ENCODE measurements at regions not wholly inside any gene's neighbourhood (a gene's known extent, or its start where the extent isn't known, plus 50 kb on each side); places are given as distances from the start of the nearest gene placed in this dataset.

DNA sequence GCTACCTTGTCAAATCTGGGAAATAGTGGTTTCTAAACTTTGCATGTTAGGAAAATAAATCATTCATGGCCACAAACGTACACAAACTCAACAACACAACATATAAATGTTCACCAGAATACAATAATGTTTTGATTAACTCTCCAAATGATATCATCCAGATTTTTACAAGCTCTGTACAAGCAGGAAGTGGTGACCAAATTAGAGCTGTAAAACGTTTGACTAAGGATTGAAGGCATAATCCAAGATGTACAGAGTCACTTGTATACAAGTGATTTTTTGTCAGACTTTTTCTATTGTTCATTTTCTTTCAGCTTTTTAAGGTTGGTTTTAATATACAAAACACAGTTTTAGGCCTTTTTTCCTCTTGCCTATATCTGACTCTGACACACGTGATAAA is 748.4 kb upstream of the GRM7 start:
- no peaks in the 10 kb centered on the region for H3K36me3 Mint-ChIP-seq (ENCODE audit: low read depth)
- no peak overlapping the region for H3K27ac Mint-ChIP-seq (ENCODE audit: unreplicated experiment)
- peaks cover 3% of the 10 kb centered on the region for H3K9me3 Mint-ChIP-seq
- no peak for DNase-seq (ENCODE audit: low read depth, low spot score)
- TF ChIP-seq, protein P1, sequence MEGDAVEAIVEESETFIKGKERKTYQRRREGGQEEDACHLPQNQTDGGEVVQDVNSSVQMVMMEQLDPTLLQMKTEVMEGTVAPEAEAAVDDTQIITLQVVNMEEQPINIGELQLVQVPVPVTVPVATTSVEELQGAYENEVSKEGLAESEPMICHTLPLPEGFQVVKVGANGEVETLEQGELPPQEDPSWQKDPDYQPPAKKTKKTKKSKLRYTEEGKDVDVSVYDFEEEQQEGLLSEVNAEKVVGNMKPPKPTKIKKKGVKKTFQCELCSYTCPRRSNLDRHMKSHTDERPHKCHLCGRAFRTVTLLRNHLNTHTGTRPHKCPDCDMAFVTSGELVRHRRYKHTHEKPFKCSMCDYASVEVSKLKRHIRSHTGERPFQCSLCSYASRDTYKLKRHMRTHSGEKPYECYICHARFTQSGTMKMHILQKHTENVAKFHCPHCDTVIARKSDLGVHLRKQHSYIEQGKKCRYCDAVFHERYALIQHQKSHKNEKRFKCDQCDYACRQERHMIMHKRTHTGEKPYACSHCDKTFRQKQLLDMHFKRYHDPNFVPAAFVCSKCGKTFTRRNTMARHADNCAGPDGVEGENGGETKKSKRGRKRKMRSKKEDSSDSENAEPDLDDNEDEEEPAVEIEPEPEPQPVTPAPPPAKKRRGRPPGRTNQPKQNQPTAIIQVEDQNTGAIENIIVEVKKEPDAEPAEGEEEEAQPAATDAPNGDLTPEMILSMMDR (conservative IDR thresholded peaks at IDR 0.05) = no peak
- no peaks in the 10 kb centered on the region for H3K27me3 Mint-ChIP-seq (ENCODE audit: low read depth)
- no peaks in the 10 kb centered on the region for H3K4me1 Mint-ChIP-seq
- no peak overlapping the region for H3K4me3 Mint-ChIP-seq

DNA sequence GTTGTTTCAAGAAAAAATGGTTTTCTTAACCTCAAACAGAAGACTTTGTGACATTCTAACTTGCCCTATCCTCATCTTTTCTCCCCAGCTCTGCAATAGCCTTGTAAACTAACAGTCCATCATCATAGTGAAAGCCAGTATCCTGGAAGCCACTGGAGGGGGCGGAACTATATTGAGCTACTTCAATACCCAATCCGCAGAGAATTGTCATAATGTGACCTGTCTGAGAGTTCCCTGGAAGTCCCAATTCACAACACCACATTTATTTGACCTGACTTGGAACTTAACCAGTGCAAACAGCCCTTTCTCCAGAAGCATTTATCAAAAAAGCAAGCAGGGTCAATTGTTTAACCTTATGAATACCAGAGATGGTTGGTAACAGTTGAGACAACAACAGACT is 747.6 kb upstream of the GRM7 start:
- Mint-ChIP-seq H3K9me3 (peaks cover 3% of the 10 kb centered on the region), H3K27me3 (ENCODE audit: low read depth) (no peaks in the 10 kb centered on the region), H3K36me3 (ENCODE audit: low read depth) (no peaks in the 10 kb centered on the region), H3K27ac (ENCODE audit: unreplicated experiment) (no peak overlapping the region), H3K4me1 (no peaks in the 10 kb centered on the region), H3K4me3 (no peak overlapping the region)
- no peak for DNase-seq (ENCODE audit: low read depth, low spot score)
- TF ChIP-seq, protein P1 (conservative IDR thresholded peaks at IDR 0.05) = no peak

DNA sequence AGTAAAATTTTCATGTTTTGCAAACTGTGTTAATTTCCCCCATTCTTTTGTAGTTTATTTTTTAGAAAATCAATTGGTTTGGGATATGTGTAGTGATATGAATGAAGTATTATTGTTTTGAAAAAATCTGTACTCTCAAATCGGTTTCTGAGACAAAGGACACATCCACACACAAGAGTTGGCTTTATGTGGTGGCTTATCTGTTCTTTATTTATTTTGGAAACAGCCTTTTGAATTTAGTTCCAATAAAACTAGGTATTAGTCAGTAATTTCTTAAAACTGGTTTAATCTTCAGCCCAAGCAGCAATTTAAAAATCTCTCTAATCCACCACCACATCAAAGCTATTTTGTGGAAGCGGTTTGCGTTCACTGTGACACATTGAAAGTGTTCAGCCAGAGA is 741.5 kb upstream of the GRM7 start:
- H3K9me3 Mint-ChIP-seq = peaks cover 3% of the 10 kb centered on the region
- peaks cover 4% of the 10 kb centered on the region for H3K4me1 Mint-ChIP-seq
- no peak for DNase-seq (ENCODE audit: low read depth, low spot score)
- H3K27me3 Mint-ChIP-seq (ENCODE audit: low read depth) = no peaks in the 10 kb centered on the region
- no peaks in the 10 kb centered on the region for H3K36me3 Mint-ChIP-seq (ENCODE audit: low read depth)
- TF ChIP-seq, protein P1 (conservative IDR thresholded peaks at IDR 0.05) = no peak
- no peak overlapping the region for H3K27ac Mint-ChIP-seq (ENCODE audit: unreplicated experiment)
- no peak overlapping the region for H3K4me3 Mint-ChIP-seq

DNA sequence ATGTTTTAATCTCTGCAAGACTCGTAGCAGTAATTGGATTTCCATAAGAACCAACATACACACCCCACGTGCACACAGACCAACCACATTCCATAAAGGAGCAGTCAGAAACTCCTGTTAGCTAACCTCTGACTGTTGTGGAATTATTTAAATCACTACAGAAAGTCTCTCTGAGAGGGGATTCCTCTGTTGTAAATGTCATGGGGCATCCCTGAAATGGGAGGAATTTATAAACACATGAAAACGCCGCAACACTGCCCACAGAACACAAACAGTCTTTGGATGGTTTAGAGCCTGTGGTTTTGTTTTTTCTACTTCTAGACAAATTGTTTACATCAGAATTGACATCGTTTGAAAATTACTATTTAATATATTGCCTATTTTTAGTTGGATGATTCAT is 740.1 kb upstream of the GRM7 start:
- H3K4me1 Mint-ChIP-seq = peaks cover 7% of the 10 kb centered on the region
- DNase-seq (ENCODE audit: low read depth, low spot score) = no peak
- H3K4me3 Mint-ChIP-seq = no peak overlapping the region
- H3K9me3 Mint-ChIP-seq = peaks cover 3% of the 10 kb centered on the region
- TF ChIP-seq, protein P1 (conservative IDR thresholded peaks at IDR 0.05) = no peak
- no peak overlapping the region for H3K27ac Mint-ChIP-seq (ENCODE audit: unreplicated experiment)
- H3K27me3 Mint-ChIP-seq (ENCODE audit: low read depth) = no peaks in the 10 kb centered on the region
- H3K36me3 Mint-ChIP-seq (ENCODE audit: low read depth) = no peaks in the 10 kb centered on the region

DNA sequence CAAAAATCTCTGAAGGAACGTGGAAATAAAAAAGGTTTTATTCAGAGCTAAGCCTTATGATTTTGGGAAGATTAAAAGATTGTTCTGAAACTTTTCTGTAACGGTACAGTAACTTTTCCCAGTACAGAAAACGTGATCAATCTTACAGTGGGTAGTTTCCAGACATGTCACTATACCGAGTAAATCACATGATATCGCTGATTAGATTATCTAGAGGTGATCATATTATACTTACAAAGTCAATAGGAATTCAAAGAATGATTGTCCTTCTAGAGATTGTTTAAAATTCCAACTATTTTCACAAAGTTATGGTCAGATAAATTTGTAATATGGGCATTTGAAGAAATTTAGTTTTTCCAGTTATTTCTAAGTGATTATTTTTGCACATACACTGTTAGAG is 736.0 kb upstream of the GRM7 start:
- Mint-ChIP-seq H3K36me3 (ENCODE audit: low read depth) (no peaks in the 10 kb centered on the region), H3K4me1 (peaks cover 8% of the 10 kb centered on the region), H3K4me3 (no peak overlapping the region), H3K9me3 (peaks cover 11% of the 10 kb centered on the region), H3K27me3 (ENCODE audit: low read depth) (no peaks in the 10 kb centered on the region), H3K27ac (ENCODE audit: unreplicated experiment) (no peak overlapping the region)
- DNase-seq (ENCODE audit: low read depth, low spot score) = no peak
- TF ChIP-seq, protein P1 (conservative IDR thresholded peaks at IDR 0.05) = no peak

DNA sequence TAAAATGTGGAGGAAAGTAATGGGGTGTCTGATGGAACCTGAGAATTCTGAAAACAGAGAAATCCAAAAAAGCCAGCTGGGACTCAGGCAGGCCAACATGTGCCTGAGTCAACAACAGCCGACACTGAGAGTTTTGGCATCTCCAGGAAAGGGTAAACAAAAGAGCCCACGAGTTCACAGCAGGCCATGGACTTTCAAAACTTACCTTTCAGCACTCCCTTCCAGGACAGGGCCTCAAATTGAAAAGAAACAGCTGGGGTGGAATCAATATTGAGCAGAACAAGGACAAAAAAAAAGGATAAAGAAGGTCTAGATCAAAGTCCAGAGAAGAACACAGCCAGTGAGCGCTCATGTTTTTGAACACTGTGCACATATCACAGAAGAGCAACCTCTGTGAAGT is 735.4 kb upstream of the GRM7 start:
- DNase-seq (ENCODE audit: low read depth, low spot score) = no peak
- peaks cover 8% of the 10 kb centered on the region for H3K4me1 Mint-ChIP-seq
- H3K27ac Mint-ChIP-seq (ENCODE audit: unreplicated experiment) = no peak overlapping the region
- H3K27me3 Mint-ChIP-seq (ENCODE audit: low read depth) = no peaks in the 10 kb centered on the region
- peaks cover 11% of the 10 kb centered on the region for H3K9me3 Mint-ChIP-seq
- TF ChIP-seq, protein P1 (conservative IDR thresholded peaks at IDR 0.05) = no peak
- H3K4me3 Mint-ChIP-seq = no peak overlapping the region
- H3K36me3 Mint-ChIP-seq (ENCODE audit: low read depth) = no peaks in the 10 kb centered on the region

Measured in neural crest cell (in vitro differentiated cells).